ENCODE measurements at regions not wholly inside any gene's neighbourhood (a gene's known extent, or its start where the extent isn't known, plus 50 kb on each side); places are given as distances from the start of the nearest gene placed in this dataset.

- Histone ChIP-seq H3K4me3 (ENCODE audit: low read depth, low read length) (no peak overlapping the region), H3K36me3 (no peaks in the 10 kb centered on the region), H3K27me3 (ENCODE audit: insufficient read depth, low read depth, severe bottlenecking) (no peaks in the 10 kb centered on the region), H3K27ac (no peak overlapping the region), H3K9me3 (ENCODE audit: severe bottlenecking) (no peaks in the 10 kb centered on the region)
- TF ChIP-seq CTCF (IDR thresholded peaks at IDR 0.05; ENCODE audit: low read depth, low read length) = no peak
- no peak for DNase-seq
These were observed 164.5 kb upstream of the POU2AF2 start for GRCh38 chr11:111081021-111081511.

- DNase-seq = no peak
- H3K9me3 ChIP-seq (ENCODE audit: severe bottlenecking) = no peaks in the 10 kb centered on the region
- H3K36me3 ChIP-seq = no peaks in the 10 kb centered on the region
- no peak overlapping the region for H3K4me3 ChIP-seq (ENCODE audit: low read depth, low read length)
- H3K27me3 ChIP-seq (ENCODE audit: insufficient read depth, low read depth, severe bottlenecking) = no peaks in the 10 kb centered on the region
- H3K27ac ChIP-seq = no peak overlapping the region
- no peak for TF ChIP-seq CTCF (IDR thresholded peaks at IDR 0.05; ENCODE audit: low read depth, low read length)
These were observed 167.8 kb upstream of the POU2AF2 start for GRCh38 chr11:111077530-111078322.

GRCh38 chr11:111069066-111069465, 176.5 kb upstream of the POU2AF2 start:
- Histone ChIP-seq H3K4me3 (ENCODE audit: low read depth, low read length) (no peak overlapping the region), H3K9me3 (ENCODE audit: severe bottlenecking) (peaks cover 3% of the 10 kb centered on the region), H3K27ac (no peak overlapping the region), H3K27me3 (ENCODE audit: insufficient read depth, low read depth, severe bottlenecking) (no peaks in the 10 kb centered on the region), H3K36me3 (no peaks in the 10 kb centered on the region)
- no peak for TF ChIP-seq CTCF (IDR thresholded peaks at IDR 0.05; ENCODE audit: low read depth, low read length)
- no peak for DNase-seq

GRCh38 chr11:111067994-111068393, 177.5 kb upstream of the POU2AF2 start:
- no peak overlapping the region for H3K4me3 ChIP-seq (ENCODE audit: low read depth, low read length)
- no peak for DNase-seq
- H3K36me3 ChIP-seq = no peaks in the 10 kb centered on the region
- no peak for TF ChIP-seq CTCF (IDR thresholded peaks at IDR 0.05; ENCODE audit: low read depth, low read length)
- H3K9me3 ChIP-seq (ENCODE audit: severe bottlenecking) = peaks cover 3% of the 10 kb centered on the region
- no peaks in the 10 kb centered on the region for H3K27me3 ChIP-seq (ENCODE audit: insufficient read depth, low read depth, severe bottlenecking)
- H3K27ac ChIP-seq = no peak overlapping the region

- DNase-seq = no peak
- no peaks in the 10 kb centered on the region for H3K36me3 ChIP-seq
- no peak for TF ChIP-seq CTCF (IDR thresholded peaks at IDR 0.05; ENCODE audit: low read depth, low read length)
- H3K27me3 ChIP-seq (ENCODE audit: insufficient read depth, low read depth, severe bottlenecking) = no peaks in the 10 kb centered on the region
- peaks cover 3% of the 10 kb centered on the region for H3K9me3 ChIP-seq (ENCODE audit: severe bottlenecking)
- H3K4me3 ChIP-seq (ENCODE audit: low read depth, low read length) = no peak overlapping the region
- no peak overlapping the region for H3K27ac ChIP-seq
These were observed 178.7 kb upstream of the POU2AF2 start for GRCh38 chr11:111066846-111067245.
